K562 (cell line): ENCODE measurements at regions not wholly inside any gene's neighbourhood (a gene's known extent, or its start where the extent isn't known, plus 50 kb on each side); places are given as distances from the start of the nearest gene placed in this dataset.

ENCODE experiments used
- E2F3 ChIP-seq: fragments of 250-450 bp; sonication (Bioruptor Pico); IDR thresholded peaks from 2 replicates; pipeline ENCODE4 v1.4.0; 2020; ENCODE audit warnings: mild to moderate bottlenecking
- HSF4 ChIP-seq: fragments of 250-450 bp; sonication (Bioruptor Pico); IDR thresholded peaks from 2 replicates; pipeline ENCODE4 v2.1.2; 2022; ENCODE audit warnings: mild to moderate bottlenecking, moderate library complexity, borderline replicate concordance
- KLF13 ChIP-seq: fragments of 450-650 bp; IDR thresholded peaks from 2 replicates; pipeline ENCODE4 v1.6.1; 2016; ENCODE audit warnings: missing genetic modification characterization, low read depth, mild to moderate bottlenecking, missing compliant biosample characterization, moderate library complexity, borderline replicate concordance
- MAFG ChIP-seq: fragments of 450-650 bp; conservative IDR thresholded peaks from 2 replicates; pipeline ENCODE4 v1.6.1; 2016; ENCODE audit warnings: missing genetic modification characterization, missing compliant biosample characterization
- OTX1 ChIP-seq: fragments of 450-650 bp; formaldehyde crosslinking; IDR thresholded peaks from 2 replicates; pipeline ENCODE4 v1.4.0; 2022; ENCODE audit warnings: mild to moderate bottlenecking
- PRPF4 ChIP-seq: fragments of 200-400 bp; formaldehyde crosslinking; IDR thresholded peaks from one replicate; pipeline ENCODE4 v1.6.1; 2017; ENCODE audit warnings: low read length, low read depth, mild to moderate bottlenecking; ENCODE audit not compliant: insufficient read depth, poor library complexity, severe bottlenecking
- SMARCB1 ChIP-seq: IDR thresholded peaks from 2 replicates; pipeline ENCODE4 v1.6.1; 2011; ENCODE audit warnings: improper control_type of control experiment, low read depth; ENCODE audit not compliant: insufficient read length
- ZNF695 ChIP-seq: fragments of 450-650 bp; formaldehyde crosslinking; IDR thresholded peaks from 2 replicates; pipeline ENCODE4 v1.4.0; 2020; ENCODE audit warnings: mild to moderate bottlenecking, moderate library complexity
- ZNF75A ChIP-seq: fragments of 450-650 bp; formaldehyde crosslinking; IDR thresholded peaks from 2 replicates; pipeline ENCODE4 v1.4.0; 2020; ENCODE audit warnings: mild to moderate bottlenecking
- TF ChIP-seq, protein P1 (sequence below), 2 experiments: fragments of 450-650 bp; formaldehyde crosslinking in 1 of 2; IDR thresholded peaks; 2 replicates each; pipeline versions ENCODE4 v1.4.0 to v1.6.1; 2014 to 2020; ENCODE audit warnings: mild to moderate bottlenecking in 2 of 2, borderline replicate concordance in 1 of 2, low read depth in 1 of 2
- TF ChIP-seq, protein P2 (sequence below): fragments of 150-350 bp; conservative IDR thresholded peaks from 2 replicates; pipeline ENCODE4 v1.6.1; 2014; ENCODE audit warnings: low read length
- TF ChIP-seq, protein P3 (sequence below): fragments of 450-650 bp; IDR thresholded peaks from 2 replicates; pipeline ENCODE4 v1.6.1; 2016; ENCODE audit warnings: antibody characterized with exemption
- TF ChIP-seq, protein P4 (sequence below): fragments of 450-650 bp; IDR thresholded peaks from 2 replicates; pipeline ENCODE4 v1.6.1; 2016; ENCODE audit warnings: missing biosample characterization, missing genetic modification characterization

DNA sequence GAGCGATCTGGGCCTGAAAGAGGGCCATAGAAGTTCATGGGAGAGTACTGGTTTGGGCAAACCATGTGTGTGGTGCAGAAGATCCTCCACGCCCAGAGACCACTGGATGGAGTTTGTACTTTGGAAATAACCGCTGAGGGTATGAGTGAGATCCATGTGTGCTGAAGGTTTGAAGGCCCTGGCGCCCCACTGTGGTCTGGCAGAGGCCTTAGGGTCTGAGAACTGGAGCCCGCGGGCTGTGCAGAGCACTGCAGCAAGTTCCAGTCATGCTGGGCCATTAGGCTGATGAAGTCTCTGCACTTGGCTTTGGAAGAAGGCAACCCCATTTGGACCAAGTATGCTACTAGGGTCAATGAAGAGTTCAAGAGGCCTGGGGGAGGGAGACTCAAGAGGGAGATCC lies 186.4 kb downstream of the BUD13 start (continued):
- TF ChIP-seq, protein P1, sequence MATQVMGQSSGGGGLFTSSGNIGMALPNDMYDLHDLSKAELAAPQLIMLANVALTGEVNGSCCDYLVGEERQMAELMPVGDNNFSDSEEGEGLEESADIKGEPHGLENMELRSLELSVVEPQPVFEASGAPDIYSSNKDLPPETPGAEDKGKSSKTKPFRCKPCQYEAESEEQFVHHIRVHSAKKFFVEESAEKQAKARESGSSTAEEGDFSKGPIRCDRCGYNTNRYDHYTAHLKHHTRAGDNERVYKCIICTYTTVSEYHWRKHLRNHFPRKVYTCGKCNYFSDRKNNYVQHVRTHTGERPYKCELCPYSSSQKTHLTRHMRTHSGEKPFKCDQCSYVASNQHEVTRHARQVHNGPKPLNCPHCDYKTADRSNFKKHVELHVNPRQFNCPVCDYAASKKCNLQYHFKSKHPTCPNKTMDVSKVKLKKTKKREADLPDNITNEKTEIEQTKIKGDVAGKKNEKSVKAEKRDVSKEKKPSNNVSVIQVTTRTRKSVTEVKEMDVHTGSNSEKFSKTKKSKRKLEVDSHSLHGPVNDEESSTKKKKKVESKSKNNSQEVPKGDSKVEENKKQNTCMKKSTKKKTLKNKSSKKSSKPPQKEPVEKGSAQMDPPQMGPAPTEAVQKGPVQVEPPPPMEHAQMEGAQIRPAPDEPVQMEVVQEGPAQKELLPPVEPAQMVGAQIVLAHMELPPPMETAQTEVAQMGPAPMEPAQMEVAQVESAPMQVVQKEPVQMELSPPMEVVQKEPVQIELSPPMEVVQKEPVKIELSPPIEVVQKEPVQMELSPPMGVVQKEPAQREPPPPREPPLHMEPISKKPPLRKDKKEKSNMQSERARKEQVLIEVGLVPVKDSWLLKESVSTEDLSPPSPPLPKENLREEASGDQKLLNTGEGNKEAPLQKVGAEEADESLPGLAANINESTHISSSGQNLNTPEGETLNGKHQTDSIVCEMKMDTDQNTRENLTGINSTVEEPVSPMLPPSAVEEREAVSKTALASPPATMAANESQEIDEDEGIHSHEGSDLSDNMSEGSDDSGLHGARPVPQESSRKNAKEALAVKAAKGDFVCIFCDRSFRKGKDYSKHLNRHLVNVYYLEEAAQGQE (IDR thresholded peaks at IDR 0.05; ENCODE audit: borderline replicate concordance) = no peak
- TF ChIP-seq, protein P1 (CRISPR knock-in tag; IDR thresholded peaks at IDR 0.05; ENCODE audit: low read depth) = no peak
- TF ChIP-seq SMARCB1 (no peak), KLF13 (tag) (no peak), OTX1 (CRISPR knock-in tag) (no peak), HSF4 (CRISPR knock-in tag) (no peak), E2F3 (CRISPR knock-in tag) (no peak), PRPF4 (no peak), MAFG (no peak), ZNF75A (no peak), ZNF695 (no peak)
- TF ChIP-seq, protein P2, sequence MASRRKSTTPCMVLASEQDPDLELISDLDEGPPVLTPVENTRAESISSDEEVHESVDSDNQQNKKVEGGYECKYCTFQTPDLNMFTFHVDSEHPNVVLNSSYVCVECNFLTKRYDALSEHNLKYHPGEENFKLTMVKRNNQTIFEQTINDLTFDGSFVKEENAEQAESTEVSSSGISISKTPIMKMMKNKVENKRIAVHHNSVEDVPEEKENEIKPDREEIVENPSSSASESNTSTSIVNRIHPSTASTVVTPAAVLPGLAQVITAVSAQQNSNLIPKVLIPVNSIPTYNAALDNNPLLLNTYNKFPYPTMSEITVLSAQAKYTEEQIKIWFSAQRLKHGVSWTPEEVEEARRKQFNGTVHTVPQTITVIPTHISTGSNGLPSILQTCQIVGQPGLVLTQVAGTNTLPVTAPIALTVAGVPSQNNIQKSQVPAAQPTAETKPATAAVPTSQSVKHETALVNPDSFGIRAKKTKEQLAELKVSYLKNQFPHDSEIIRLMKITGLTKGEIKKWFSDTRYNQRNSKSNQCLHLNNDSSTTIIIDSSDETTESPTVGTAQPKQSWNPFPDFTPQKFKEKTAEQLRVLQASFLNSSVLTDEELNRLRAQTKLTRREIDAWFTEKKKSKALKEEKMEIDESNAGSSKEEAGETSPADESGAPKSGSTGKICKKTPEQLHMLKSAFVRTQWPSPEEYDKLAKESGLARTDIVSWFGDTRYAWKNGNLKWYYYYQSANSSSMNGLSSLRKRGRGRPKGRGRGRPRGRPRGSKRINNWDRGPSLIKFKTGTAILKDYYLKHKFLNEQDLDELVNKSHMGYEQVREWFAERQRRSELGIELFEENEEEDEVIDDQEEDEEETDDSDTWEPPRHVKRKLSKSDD = no peak
- TF ChIP-seq, protein P3, sequence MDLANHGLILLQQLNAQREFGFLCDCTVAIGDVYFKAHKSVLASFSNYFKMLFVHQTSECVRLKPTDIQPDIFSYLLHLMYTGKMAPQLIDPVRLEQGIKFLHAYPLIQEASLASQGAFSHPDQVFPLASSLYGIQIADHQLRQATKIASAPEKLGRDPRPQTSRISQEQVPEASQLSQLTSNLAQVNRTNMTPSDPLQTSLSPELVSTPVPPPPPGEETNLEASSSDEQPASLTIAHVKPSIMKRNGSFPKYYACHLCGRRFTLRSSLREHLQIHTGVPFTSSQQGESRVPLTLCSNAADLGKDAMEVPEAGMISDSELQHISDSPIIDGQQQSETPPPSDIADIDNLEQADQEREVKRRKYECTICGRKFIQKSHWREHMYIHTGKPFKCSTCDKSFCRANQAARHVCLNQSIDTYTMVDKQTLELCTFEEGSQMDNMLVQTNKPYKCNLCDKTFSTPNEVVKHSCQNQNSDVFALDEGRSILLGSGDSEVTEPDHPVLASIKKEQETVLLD = no peak
- TF ChIP-seq, protein P4, sequence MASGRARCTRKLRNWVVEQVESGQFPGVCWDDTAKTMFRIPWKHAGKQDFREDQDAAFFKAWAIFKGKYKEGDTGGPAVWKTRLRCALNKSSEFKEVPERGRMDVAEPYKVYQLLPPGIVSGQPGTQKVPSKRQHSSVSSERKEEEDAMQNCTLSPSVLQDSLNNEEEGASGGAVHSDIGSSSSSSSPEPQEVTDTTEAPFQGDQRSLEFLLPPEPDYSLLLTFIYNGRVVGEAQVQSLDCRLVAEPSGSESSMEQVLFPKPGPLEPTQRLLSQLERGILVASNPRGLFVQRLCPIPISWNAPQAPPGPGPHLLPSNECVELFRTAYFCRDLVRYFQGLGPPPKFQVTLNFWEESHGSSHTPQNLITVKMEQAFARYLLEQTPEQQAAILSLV = no peak
